ENCODE measurements at regions not wholly inside any gene's neighbourhood (a gene's known extent, or its start where the extent isn't known, plus 50 kb on each side); places are given as distances from the start of the nearest gene placed in this dataset.
A peak's percentile ranks its signal among the peaks of the same experiment; 100 is the strongest.

GRCh38 chr15:38195191-38195901 lies 57.3 kb upstream of the SPRED1 start:
- Histone ChIP-seq H3K9ac (ENCODE audit: low read length) (peak overlapping the region; percentile 54; the same call in 1 of the 2 replicates), H3K4me3 (ENCODE audit: low read length) (no peak overlapping the region), H3K9me3 (ENCODE audit: low read length) (no peaks in the 10 kb centered on the region), H3K27me3 (ENCODE audit: low read length) (no peaks in the 10 kb centered on the region), H3K36me3 (ENCODE audit: low read depth, low read length) (no peaks in the 10 kb centered on the region), H3K4me2 (ENCODE audit: low read length) (peak overlapping the region; percentile 36), H2AFZ (ENCODE audit: low read length) (0 out of 2 replicates have a peak overlapping the region, but pooled peaks have one; percentile 9), H3F3A (ENCODE audit: low read length, unreplicated experiment) (no peaks in the 10 kb centered on the region), H3K27ac (ENCODE audit: low read length) (peak overlapping the region; percentile 84), H3K4me1 (ENCODE audit: insufficient read depth, low read length) (peaks cover 42% of the 10 kb centered on the region), H3K9me2 (replicated peaks; ENCODE audit: low read length) (no peaks in the 10 kb centered on the region), H3K79me2 (ENCODE audit: low read length) (no peaks in the 10 kb centered on the region), H4K20me1 (ENCODE audit: low read length) (no peaks in the 10 kb centered on the region)
- TSS peak; percentile 29 for BruUV-seq (replicated peaks)
- DNase-seq = peak; percentile 78
- POLR2A ChIA-PET (ENCODE audit: unreplicated experiment) = interaction anchor here (0.5 to 1.0 kb wide), 4 partner anchors 56 to 156 kb away, joined by 3 to 10 read pairs (median 4); no protein-coding TSS in a partner anchor
- intact Hi-C loops (cut with micrococcal nuclease) = loop anchor here (1.0 kb wide), 4 partner anchors 52 to 126 kb away; no protein-coding TSS in a partner anchor
- ATAC-seq = peak; percentile 82
- CTCF ChIA-PET = interaction anchor here (0.7 to 1.1 kb wide), 2 partner anchors 17 to 56 kb away, joined by 3 to 6 read pairs; no protein-coding TSS in a partner anchor
- no peak for TF ChIP-seq EZH2 (IDR thresholded peaks at IDR 0.05; ENCODE audit: low read length, unreplicated experiment)
- TF ChIP-seq, protein P1, sequence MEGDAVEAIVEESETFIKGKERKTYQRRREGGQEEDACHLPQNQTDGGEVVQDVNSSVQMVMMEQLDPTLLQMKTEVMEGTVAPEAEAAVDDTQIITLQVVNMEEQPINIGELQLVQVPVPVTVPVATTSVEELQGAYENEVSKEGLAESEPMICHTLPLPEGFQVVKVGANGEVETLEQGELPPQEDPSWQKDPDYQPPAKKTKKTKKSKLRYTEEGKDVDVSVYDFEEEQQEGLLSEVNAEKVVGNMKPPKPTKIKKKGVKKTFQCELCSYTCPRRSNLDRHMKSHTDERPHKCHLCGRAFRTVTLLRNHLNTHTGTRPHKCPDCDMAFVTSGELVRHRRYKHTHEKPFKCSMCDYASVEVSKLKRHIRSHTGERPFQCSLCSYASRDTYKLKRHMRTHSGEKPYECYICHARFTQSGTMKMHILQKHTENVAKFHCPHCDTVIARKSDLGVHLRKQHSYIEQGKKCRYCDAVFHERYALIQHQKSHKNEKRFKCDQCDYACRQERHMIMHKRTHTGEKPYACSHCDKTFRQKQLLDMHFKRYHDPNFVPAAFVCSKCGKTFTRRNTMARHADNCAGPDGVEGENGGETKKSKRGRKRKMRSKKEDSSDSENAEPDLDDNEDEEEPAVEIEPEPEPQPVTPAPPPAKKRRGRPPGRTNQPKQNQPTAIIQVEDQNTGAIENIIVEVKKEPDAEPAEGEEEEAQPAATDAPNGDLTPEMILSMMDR (conservative IDR thresholded peaks at IDR 0.05; ENCODE audit: low read depth, low read length) = no peak
- no peak for TF ChIP-seq EZH2phosphoT487 (IDR thresholded peaks at IDR 0.05; ENCODE audit: borderline replicate concordance, low read length)

DNA sequence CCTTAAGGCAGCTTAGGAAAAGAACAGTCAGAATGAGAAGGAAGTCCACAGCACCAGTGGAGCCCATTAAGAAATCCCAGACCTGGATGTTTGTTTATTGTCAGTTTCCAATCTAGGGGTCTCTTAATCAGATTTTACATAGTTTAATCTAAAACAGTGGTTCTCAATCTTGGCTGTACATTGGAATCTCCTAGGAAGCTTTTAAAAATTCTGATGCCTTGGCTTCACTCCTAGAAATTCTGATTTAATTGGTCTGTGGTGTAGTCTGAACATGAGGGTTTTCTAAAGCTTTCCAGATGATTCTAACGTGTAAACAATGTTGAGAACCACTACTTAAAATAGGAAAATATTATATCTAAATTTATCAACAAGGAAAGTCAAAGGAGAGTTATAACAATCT lies 56.6 kb upstream of the SPRED1 start:
- H4K20me1 ChIP-seq (ENCODE audit: low read length) = no peaks in the 10 kb centered on the region
- ChIA-PET CTCF (interaction anchor here (0.7 to 1.1 kb wide), 2 partner anchors 16 to 55 kb away, joined by 3 to 6 read pairs; no protein-coding TSS in a partner anchor), POLR2A (ENCODE audit: unreplicated experiment) (interaction anchor here (0.9 to 1.0 kb wide), 2 partner anchors 56 to 66 kb away, joined by 3 to 10 read pairs; no protein-coding TSS in a partner anchor)
- peak overlapping the region; percentile 54 for H3K9ac ChIP-seq (ENCODE audit: low read length)
- BruUV-seq (replicated peaks) = TSS peak; percentile 26
- H3K9me2 ChIP-seq (replicated peaks; ENCODE audit: low read length) = no peaks in the 10 kb centered on the region
- no peaks in the 10 kb centered on the region for H3K27me3 ChIP-seq (ENCODE audit: low read length)
- H3K79me2 ChIP-seq (ENCODE audit: low read length) = no peaks in the 10 kb centered on the region
- intact Hi-C loops (cut with micrococcal nuclease) = no loop called here
- no peak for TF ChIP-seq EZH2 (IDR thresholded peaks at IDR 0.05; ENCODE audit: low read length, unreplicated experiment)
- TF ChIP-seq, protein P1 (conservative IDR thresholded peaks at IDR 0.05; ENCODE audit: low read depth, low read length) = no peak
- no peak for TF ChIP-seq EZH2phosphoT487 (IDR thresholded peaks at IDR 0.05; ENCODE audit: borderline replicate concordance, low read length)
- H3F3A ChIP-seq (ENCODE audit: low read length, unreplicated experiment) = no peaks in the 10 kb centered on the region
- peak overlapping the region; percentile 36 for H3K4me2 ChIP-seq (ENCODE audit: low read length)
- H3K4me1 ChIP-seq (ENCODE audit: insufficient read depth, low read length) = peaks cover 35% of the 10 kb centered on the region
- H3K9me3 ChIP-seq (ENCODE audit: low read length) = no peaks in the 10 kb centered on the region
- ATAC-seq (peak; percentile 20), DNase-seq (no peak)
- H3K4me3 ChIP-seq (ENCODE audit: low read length) = no peak overlapping the region
- H3K27ac ChIP-seq (ENCODE audit: low read length) = peak overlapping the region; percentile 84
- H3K36me3 ChIP-seq (ENCODE audit: low read depth, low read length) = no peaks in the 10 kb centered on the region
- no peak overlapping the region for H2AFZ ChIP-seq (ENCODE audit: low read length)

DNA sequence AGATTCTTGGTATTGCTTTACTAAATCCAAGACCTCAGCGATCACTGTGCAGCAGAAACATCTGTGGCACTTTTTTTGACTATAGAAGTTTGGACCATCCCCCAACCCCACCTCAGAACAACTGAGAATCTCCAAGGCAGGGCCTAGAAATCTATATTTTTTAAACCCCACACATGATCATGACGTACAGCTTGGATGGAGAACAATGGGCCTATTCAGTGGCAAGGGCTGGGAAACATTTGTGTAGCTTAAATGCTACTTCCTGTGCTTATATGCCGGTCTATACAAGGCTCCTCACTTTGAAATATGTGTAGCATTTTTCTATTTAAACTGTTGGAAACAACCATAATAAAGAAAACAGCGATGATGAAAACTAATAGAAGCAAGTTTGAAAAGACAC lies 55.1 kb upstream of the SPRED1 start:
- no peaks in the 10 kb centered on the region for H3K9me2 ChIP-seq (replicated peaks; ENCODE audit: low read length)
- ATAC-seq (no peak), DNase-seq (no peak)
- POLR2A ChIA-PET (ENCODE audit: unreplicated experiment) = interaction anchor here (0.5 kb wide), 1 partner anchor 124 kb away, joined by 3 read pairs; no protein-coding TSS in a partner anchor
- no peaks in the 10 kb centered on the region for H3K36me3 ChIP-seq (ENCODE audit: low read depth, low read length)
- no peaks in the 10 kb centered on the region for H3F3A ChIP-seq (ENCODE audit: low read length, unreplicated experiment)
- TF ChIP-seq, protein P1 (conservative IDR thresholded peaks at IDR 0.05; ENCODE audit: low read depth, low read length) = no peak
- no peak for TF ChIP-seq EZH2phosphoT487 (IDR thresholded peaks at IDR 0.05; ENCODE audit: borderline replicate concordance, low read length)
- TF ChIP-seq EZH2 (IDR thresholded peaks at IDR 0.05; ENCODE audit: low read length, unreplicated experiment) = no peak
- no peaks in the 10 kb centered on the region for H3K9me3 ChIP-seq (ENCODE audit: low read length)
- intact Hi-C loops (cut with micrococcal nuclease) = no loop called here
- H3K9ac ChIP-seq (ENCODE audit: low read length) = no peak overlapping the region
- H3K4me1 ChIP-seq (ENCODE audit: insufficient read depth, low read length) = peaks cover 48% of the 10 kb centered on the region
- H3K4me3 ChIP-seq (ENCODE audit: low read length) = no peak overlapping the region
- CTCF ChIA-PET = interaction anchor here (0.6 kb wide), 1 partner anchor 433 kb away, joined by 4 read pairs; no protein-coding TSS in a partner anchor
- H3K27ac ChIP-seq (ENCODE audit: low read length) = no peak overlapping the region
- no peaks in the 10 kb centered on the region for H3K79me2 ChIP-seq (ENCODE audit: low read length)
- no peak overlapping the region for H3K4me2 ChIP-seq (ENCODE audit: low read length)
- H4K20me1 ChIP-seq (ENCODE audit: low read length) = no peaks in the 10 kb centered on the region
- no TSS peak for BruUV-seq (replicated peaks)
- no peaks in the 10 kb centered on the region for H3K27me3 ChIP-seq (ENCODE audit: low read length)
- no peak overlapping the region for H2AFZ ChIP-seq (ENCODE audit: low read length)
